ENCODE measurements at regions not wholly inside any gene's neighbourhood (a gene's known extent, or its start where the extent isn't known, plus 50 kb on each side); places are given as distances from the start of the nearest gene placed in this dataset.

DNA sequence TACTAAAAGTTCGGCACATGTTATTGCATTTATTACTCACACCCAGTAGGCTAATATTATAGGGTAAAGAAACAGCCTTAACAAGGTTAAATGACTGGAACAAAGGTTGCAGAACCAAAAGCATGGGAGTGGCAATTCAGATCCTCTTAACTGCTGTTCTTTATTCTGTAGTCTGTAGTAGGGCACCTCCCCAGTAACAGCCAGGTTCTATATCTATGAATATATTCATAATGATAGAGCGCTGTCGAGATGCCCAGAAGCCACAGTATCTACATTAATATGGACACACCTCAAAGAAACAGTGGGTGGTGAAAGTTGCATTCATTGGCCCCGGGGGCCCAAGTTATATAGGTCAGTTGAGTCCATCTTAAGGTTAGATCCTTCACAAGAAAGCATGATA, 340.9 kb upstream of the THRB start:
- Histone ChIP-seq H2BK15ac (ENCODE audit: low read length) (no peak overlapping the region), H3K56ac (replicated peaks; ENCODE audit: insufficient read length, low read depth, low read length) (no peak overlapping the region), H3K23ac (ENCODE audit: insufficient read length) (no peak overlapping the region), H2BK12ac (ENCODE audit: low read depth, low read length) (no peak overlapping the region), H2BK20ac (ENCODE audit: low read length) (no peak overlapping the region), H3K4me3 (ENCODE audit: extremely low read depth in 1 of 4, insufficient read depth in 2 of 4, low read depth in 3 of 4, low read length in 4 of 4) (no peak overlapping the region), H3K4me2 (ENCODE audit: insufficient read depth in 1 of 2, low read depth in 2 of 2, low read length in 2 of 2) (no peak overlapping the region), H3K79me1 (ENCODE audit: low read depth, low read length) (no peaks in the 10 kb centered on the region), H2AK5ac (ENCODE audit: low read depth, low read length) (no peak overlapping the region), H3K27me3 (replicated peaks in 1 of 4; ENCODE audit: control insufficient read depth in 3 of 4, extremely low read depth in 1 of 4, insufficient read depth in 3 of 4, low read length in 3 of 4) (peaks cover 5 to 10% (median 7%) of the 10 kb centered on the region in 4 experiments; a peak in 6 of 7 replicates), H3K9me3 (ENCODE audit: insufficient read depth in 2 of 2, low read depth in 1 of 2, low read length in 1 of 2) (no peaks in the 10 kb centered on the region), H3K36me3 (ENCODE audit: control insufficient read depth in 2 of 4, insufficient read depth in 4 of 4, low read length in 3 of 4) (no peaks in the 10 kb centered on the region), H3K18ac (ENCODE audit: extremely low read depth, low read length) (no peak overlapping the region), H3K4me1 (replicated peaks in 1 of 4; ENCODE audit: control insufficient read depth in 3 of 4, insufficient read depth in 4 of 4, low read length in 3 of 4) (peaks cover 0 to 1% (median under 1%) of the 10 kb centered on the region in 4 experiments; a peak in 5 of 7 replicates), H3K4ac (replicated peaks; ENCODE audit: insufficient read length, low read depth, low read length) (no peak overlapping the region), H3K27ac (ENCODE audit: low read depth, low read length) (no peak overlapping the region), H2AFZ (ENCODE audit: low read length) (no peak overlapping the region), H4K91ac (replicated peaks; ENCODE audit: insufficient read length, low read length) (no peak overlapping the region), H2BK5ac (ENCODE audit: low read depth, low read length) (no peak overlapping the region), H3K23me2 (ENCODE audit: low read depth, low read length) (peaks cover under 1% of the 10 kb centered on the region; the same call in 1 of the 2 replicates), H3K14ac (ENCODE audit: insufficient read length) (no peak overlapping the region), H2BK120ac (replicated peaks; ENCODE audit: low read depth, low read length) (no peak overlapping the region), H4K20me1 (replicated peaks in 1 of 2; ENCODE audit: control insufficient read depth in 1 of 2, insufficient read depth in 2 of 2, low read length in 2 of 2) (no peaks in the 10 kb centered on the region), H3K79me2 (ENCODE audit: control insufficient read depth in 1 of 2, insufficient read depth in 2 of 2, low read length in 2 of 2) (no peaks in the 10 kb centered on the region), H4K8ac (ENCODE audit: extremely low read depth, insufficient read depth, low read length) (no peak overlapping the region), H3K9ac (replicated peaks in 1 of 4; ENCODE audit: extremely low read depth in 1 of 4, low read depth in 3 of 4, low read length in 3 of 4) (no peak overlapping the region), H4K5ac (ENCODE audit: insufficient read length, low read depth, low read length) (no peak overlapping the region)
- WGBS, 2 experiments (ENCODE audit: extremely low coverage in 1 of 2, insufficient coverage in 1 of 2, insufficient read length in 1 of 2, insufficient replicate concordance in 2 of 2, low coverage in 1 of 2, low lambda C conversion rate in 2 of 2, missing lambda C conversion rate in 1 of 2), result 96% methylated on average over 4 of the region's 4 CpGs; no CpG with 5 or more reads in 1 of the 2 experiments
- POLR2A ChIA-PET (ENCODE audit: partially characterized antibody), result no interaction called here
- FAIRE-seq (no peak), DNase-seq (ENCODE audit: low read depth in 1 of 2, low spot score in 2 of 2) (no peak)
- CTCF ChIA-PET (ENCODE audit: partially characterized antibody), result no interaction called here
- no peak for TF ChIP-seq TAF1 (IDR thresholded peaks at IDR 0.05; ENCODE audit: low read depth, low read length)

Data from H1 (cell line).